HCT116 (cell line): ENCODE measurements at regions not wholly inside any gene's neighbourhood (a gene's known extent, or its start where the extent isn't known, plus 50 kb on each side); places are given as distances from the start of the nearest gene placed in this dataset.

Source experiments
- ATAC-seq: fragments of 200-7000 bp; cut with Tn5 transposase; 2 replicates; pipeline ENCODE4 v1.9.1; 2020; ENCODE audit warnings: mild to moderate bottlenecking, moderate library complexity
- BruUV-seq: library from RNA; stranded (reverse); fragments of 400-500 nt; replicated peaks from 2 replicates; lab custom pipeline; 2021; lab: Mats Ljungman, UMichigan
- CTCF ChIA-PET: fragments of 300-600 bp; sonication (Branson Sonifier 250); formaldehyde crosslinking; loops from one replicate; lab custom pipeline; 2021; ENCODE audit warnings: antibody characterized with exemption; lab: Charles Lee
- POLR2A ChIA-PET: fragments of 300-600, 350-600 bp; sonication (Branson Sonifier 250); formaldehyde crosslinking; loops from one replicate; lab custom pipeline; 2021; ENCODE audit warnings: antibody characterized with exemption; lab: Charles Lee
- RAD21 ChIA-PET, 2 experiments: fragments of 300-600 bp; sonication (Branson Sonifier 250); formaldehyde crosslinking; loops; one replicate each; lab custom pipeline; 2023; ENCODE audit warnings: low total read pairs in 2 of 2; ENCODE audit not compliant: uncharacterized antibody in 2 of 2, unreplicated experiment in 2 of 2, low non-redundant PET in 1 of 2; lab: Charles Lee
- DNase-seq: peaks from one replicate; pipeline ENCODE4 v3.0.0-alpha.2; 2010; ENCODE audit warnings: low read depth, low spot score
- H2AFZ ChIP-seq: fragments of 200-600 bp; shearing (Covaris generic), sonication (generic); 2 replicates; pipeline ENCODE4 v1.6.1; 2017; ENCODE audit warnings: low read depth, mixed run types, mixed read lengths, antibody characterized with exemption, low read length; ENCODE audit not compliant: poor library complexity, severe bottlenecking
- H3K27ac ChIP-seq: 2 replicates; pipeline ENCODE4 v1.5.1; 2012; ENCODE audit warnings: low read depth, low read length
- H3K27me3 ChIP-seq: fragments of 200-600 bp; sonication (generic); 2 replicates; pipeline ENCODE4 v1.6.1; 2016; ENCODE audit warnings: mixed run types, low read length, mixed read lengths; ENCODE audit not compliant: insufficient read depth
- H3K36me3 ChIP-seq, 2 experiments: fragments of 200-500 bp in 1 of 2; fragments of 200-600 bp in 1 of 2; sonication (Bioruptor generic) in 1 of 2; sonication (generic) in 1 of 2; 2 replicates each; pipeline versions ENCODE4 v1.5.1 to v1.6.1; 2014 to 2016; ENCODE audit warnings: low read length in 2 of 2, inconsistent platforms in 1 of 2, mixed read lengths in 1 of 2, mixed run types in 1 of 2; ENCODE audit not compliant: insufficient read depth in 2 of 2, control insufficient read depth in 1 of 2
- H3K4me1 ChIP-seq, 2 experiments: fragments of 200-600 bp in 1 of 2; sonication (generic) in 1 of 2; 2 replicates each; pipeline versions ENCODE4 v1.5.1 to v1.6.1; 2012 to 2017; ENCODE audit warnings: low read length in 2 of 2, inconsistent platforms in 1 of 2, mild to moderate bottlenecking in 1 of 2, mixed read lengths in 1 of 2, mixed run types in 1 of 2, moderate library complexity in 1 of 2; ENCODE audit not compliant: insufficient read depth in 2 of 2, control insufficient read depth in 1 of 2
- H3K4me2 ChIP-seq: fragments of 200-600 bp; sonication (generic); 2 replicates; pipeline ENCODE4 v1.6.1; 2017; ENCODE audit warnings: mixed run types, low read length, mixed read lengths
- H3K4me3 ChIP-seq, 2 experiments: fragments of 200-600 bp in 1 of 2; sonication (generic) in 1 of 2; replicated peaks in 1 of 2; 2 replicates each; pipeline ENCODE4 v1.5.1; 2011 to 2016; ENCODE audit warnings: low read length in 2 of 2, control low read depth in 1 of 2, low read depth in 1 of 2, mild to moderate bottlenecking in 1 of 2, mixed read lengths in 1 of 2, mixed run types in 1 of 2
- H3K79me2 ChIP-seq: fragments of 200-600 bp; sonication (generic); 2 replicates; pipeline ENCODE4 v1.6.1; 2017; ENCODE audit warnings: mild to moderate bottlenecking, mixed run types, low read length, moderate library complexity, mixed read lengths; ENCODE audit not compliant: insufficient read depth
- H3K9ac ChIP-seq: fragments of 200-600 bp; sonication (generic); 2 replicates; pipeline ENCODE4 v1.6.1; 2016; ENCODE audit warnings: low read length, mixed read lengths
- H3K9me2 ChIP-seq: fragments of 200-600 bp; sonication (generic), shearing (Covaris generic); 2 replicates; pipeline ENCODE4 v1.6.1; 2017; ENCODE audit warnings: mixed run types, mild to moderate bottlenecking, moderate library complexity; ENCODE audit not compliant: insufficient read depth
- H3K9me3 ChIP-seq, 2 experiments: fragments of 200-500 bp in 1 of 2; fragments of 200-600 bp in 1 of 2; sonication (Bioruptor generic) in 1 of 2; sonication (generic) in 1 of 2; 2 replicates each; pipeline ENCODE4 v1.6.1; 2014 to 2017; ENCODE audit warnings: low read length in 2 of 2, mixed read lengths in 2 of 2, inconsistent platforms in 1 of 2, low read depth in 1 of 2, mild to moderate bottlenecking in 1 of 2, mixed run types in 1 of 2, moderate library complexity in 1 of 2; ENCODE audit not compliant: control insufficient read depth in 1 of 2, insufficient read depth in 1 of 2
- H4K20me1 ChIP-seq: fragments of 200-600 bp; sonication (generic), shearing (Covaris generic); 2 replicates; pipeline ENCODE4 v1.6.1; 2017; ENCODE audit warnings: mixed run types, mild to moderate bottlenecking, moderate library complexity; ENCODE audit not compliant: insufficient read depth
- CBX3 ChIP-seq: IDR thresholded peaks from 2 replicates; pipeline ENCODE4 v1.6.1; 2012; ENCODE audit warnings: low read depth
- CEBPB ChIP-seq: IDR thresholded peaks from 2 replicates; pipeline ENCODE4 v1.6.1; 2012; ENCODE audit warnings: low read depth
- ELF1 ChIP-seq: IDR thresholded peaks from 2 replicates; pipeline ENCODE4 v1.6.1; 2012; ENCODE audit warnings: low read depth, borderline replicate concordance
- EZH2 ChIP-seq: fragments of 200-600 bp; sonication (generic); IDR thresholded peaks from 2 replicates; pipeline ENCODE4 v1.6.1; 2017; ENCODE audit warnings: antibody characterized with exemption, mixed run types
- EZH2phosphoT487 ChIP-seq: fragments of 200-600 bp; IDR thresholded peaks from 2 replicates; pipeline ENCODE4 v1.6.1; 2018; ENCODE audit warnings: antibody characterized with exemption, borderline replicate concordance
- SIN3A ChIP-seq: IDR thresholded peaks from 2 replicates; pipeline ENCODE4 v1.6.1; 2012; ENCODE audit warnings: low read depth
- SP1 ChIP-seq: IDR thresholded peaks from 2 replicates; pipeline ENCODE4 v1.6.1; 2012; ENCODE audit warnings: low read depth
- TCF7L2 ChIP-seq: IDR thresholded peaks from 2 replicates; pipeline ENCODE4 v1.7.0; 2011; ENCODE audit warnings: borderline replicate concordance, inconsistent platforms; ENCODE audit not compliant: insufficient read depth, insufficient read length; ENCODE audit errors: extremely low read depth
- YY1 ChIP-seq: IDR thresholded peaks from 2 replicates; pipeline ENCODE4 v1.6.1; 2011; ENCODE audit warnings: low read length, low read depth, moderate library complexity, mild to moderate bottlenecking; ENCODE audit not compliant: insufficient replicate concordance; ENCODE audit errors: extremely low read depth
- ZFX ChIP-seq: fragments of 450-650 bp; IDR thresholded peaks from 2 replicates; pipeline ENCODE4 v1.6.1; 2017
- ZNF274 ChIP-seq: fragments of 200-500 bp; sonication (Bioruptor generic); IDR thresholded peaks from 2 replicates; pipeline ENCODE4 v1.6.1; 2014; ENCODE audit warnings: mild to moderate bottlenecking, low read depth, low read length, inconsistent platforms
- intact Hi-C: fragments of 100-400 bp; cut with micrococcal nuclease; formaldehyde crosslinking; loops from 2 replicates; pipeline ENCODE4 v1.10.0; 2022
- TF ChIP-seq, protein P1 (sequence below): IDR thresholded peaks from 2 replicates; pipeline ENCODE4 v1.6.1; 2012
- TF ChIP-seq, protein P2 (sequence below): IDR thresholded peaks from 2 replicates; pipeline ENCODE4 v1.6.1; 2012; ENCODE audit warnings: low read depth
- TF ChIP-seq, protein P3 (sequence below): IDR thresholded peaks from 2 replicates; pipeline ENCODE4 v1.6.1; 2012

DNA sequence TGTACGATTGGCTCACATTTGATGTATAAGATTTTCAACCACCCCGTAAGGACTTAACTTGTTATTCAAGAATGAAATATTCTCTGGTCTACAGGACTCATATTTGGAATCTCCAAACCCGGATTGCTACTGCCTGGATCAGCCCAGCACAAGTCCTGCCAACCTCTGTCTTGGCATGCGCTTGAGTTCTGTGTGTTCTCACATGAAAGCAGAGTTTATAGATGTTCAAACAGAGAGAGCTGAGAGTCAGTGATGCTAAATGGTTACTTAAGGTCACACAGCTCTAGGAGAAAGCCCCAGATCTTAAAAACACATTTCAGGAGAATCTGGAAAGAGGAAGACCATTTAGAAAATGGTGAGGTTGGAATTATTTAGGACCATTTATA, 268.0 kb upstream of the TBL1XR1 start:
- H3K9me3 ChIP-seq, result no peaks in the 10 kb centered on the region
- intact Hi-C loops, result no loop called here
- no peak overlapping the region for H2AFZ ChIP-seq
- no peak for ATAC-seq
- H3K4me2 ChIP-seq, result no peak overlapping the region
- no peak overlapping the region for H3K4me3 ChIP-seq
- no peaks in the 10 kb centered on the region for H4K20me1 ChIP-seq
- CTCF ChIA-PET, result no interaction called here
- H3K36me3 ChIP-seq, result no peaks in the 10 kb centered on the region
- no peak for TF ChIP-seq SIN3A
- no peak for TF ChIP-seq ZNF274
- no peak for TF ChIP-seq CEBPB
- TF ChIP-seq, protein P1, sequence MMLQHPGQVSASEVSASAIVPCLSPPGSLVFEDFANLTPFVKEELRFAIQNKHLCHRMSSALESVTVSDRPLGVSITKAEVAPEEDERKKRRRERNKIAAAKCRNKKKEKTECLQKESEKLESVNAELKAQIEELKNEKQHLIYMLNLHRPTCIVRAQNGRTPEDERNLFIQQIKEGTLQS, result no peak
- no peak for TF ChIP-seq EZH2
- RAD21 ChIA-PET, result no interaction called here
- no peaks in the 10 kb centered on the region for H3K79me2 ChIP-seq
- no peak overlapping the region for H3K27ac ChIP-seq
- POLR2A ChIA-PET, result no interaction called here
- no TSS peak for BruUV-seq
- DNase-seq, result no peak
- H3K9ac ChIP-seq, result no peak overlapping the region
- H3K9me2 ChIP-seq, result no peaks in the 10 kb centered on the region
- H3K27me3 ChIP-seq, result no peaks in the 10 kb centered on the region
- H3K4me1 ChIP-seq, result no peaks in the 10 kb centered on the region; a peak in 1 of 4 replicates

DNA sequence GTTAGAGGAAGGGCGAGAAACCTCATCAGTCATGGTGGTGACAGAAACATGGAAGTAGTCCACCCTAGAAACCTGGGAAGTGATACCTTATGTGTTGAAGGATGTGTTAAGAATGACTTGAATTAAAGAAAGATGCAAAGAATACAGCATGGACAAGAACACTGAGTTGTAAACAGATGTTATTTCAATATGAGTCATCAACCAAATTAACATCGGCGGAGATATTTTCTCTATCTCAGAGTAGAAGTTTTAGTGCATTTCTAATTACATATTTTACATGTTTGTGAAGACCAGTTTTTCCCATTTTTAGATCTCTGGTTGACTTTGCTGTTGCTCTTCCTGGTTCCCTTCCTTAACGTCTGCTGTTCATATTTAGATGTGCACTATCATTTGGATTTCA, 268.8 kb upstream of the TBL1XR1 start:
- no peaks in the 10 kb centered on the region for H3K36me3 ChIP-seq
- H3K27me3 ChIP-seq, result no peaks in the 10 kb centered on the region
- no peaks in the 10 kb centered on the region for H3K9me2 ChIP-seq
- H3K9me3 ChIP-seq, result no peaks in the 10 kb centered on the region
- ChIA-PET RAD21 (no interaction called here), POLR2A (no interaction called here), CTCF (no interaction called here)
- no peaks in the 10 kb centered on the region for H4K20me1 ChIP-seq
- DNase-seq, result no peak
- H3K9ac ChIP-seq, result no peak overlapping the region
- no peak for TF ChIP-seq EZH2phosphoT487
- TF ChIP-seq ZFX, result no peak
- TF ChIP-seq TCF7L2, result no peak
- no peak for TF ChIP-seq CBX3
- TF ChIP-seq CEBPB, result no peak
- TF ChIP-seq SIN3A, result no peak
- TF ChIP-seq SP1, result no peak
- TF ChIP-seq, protein P2, sequence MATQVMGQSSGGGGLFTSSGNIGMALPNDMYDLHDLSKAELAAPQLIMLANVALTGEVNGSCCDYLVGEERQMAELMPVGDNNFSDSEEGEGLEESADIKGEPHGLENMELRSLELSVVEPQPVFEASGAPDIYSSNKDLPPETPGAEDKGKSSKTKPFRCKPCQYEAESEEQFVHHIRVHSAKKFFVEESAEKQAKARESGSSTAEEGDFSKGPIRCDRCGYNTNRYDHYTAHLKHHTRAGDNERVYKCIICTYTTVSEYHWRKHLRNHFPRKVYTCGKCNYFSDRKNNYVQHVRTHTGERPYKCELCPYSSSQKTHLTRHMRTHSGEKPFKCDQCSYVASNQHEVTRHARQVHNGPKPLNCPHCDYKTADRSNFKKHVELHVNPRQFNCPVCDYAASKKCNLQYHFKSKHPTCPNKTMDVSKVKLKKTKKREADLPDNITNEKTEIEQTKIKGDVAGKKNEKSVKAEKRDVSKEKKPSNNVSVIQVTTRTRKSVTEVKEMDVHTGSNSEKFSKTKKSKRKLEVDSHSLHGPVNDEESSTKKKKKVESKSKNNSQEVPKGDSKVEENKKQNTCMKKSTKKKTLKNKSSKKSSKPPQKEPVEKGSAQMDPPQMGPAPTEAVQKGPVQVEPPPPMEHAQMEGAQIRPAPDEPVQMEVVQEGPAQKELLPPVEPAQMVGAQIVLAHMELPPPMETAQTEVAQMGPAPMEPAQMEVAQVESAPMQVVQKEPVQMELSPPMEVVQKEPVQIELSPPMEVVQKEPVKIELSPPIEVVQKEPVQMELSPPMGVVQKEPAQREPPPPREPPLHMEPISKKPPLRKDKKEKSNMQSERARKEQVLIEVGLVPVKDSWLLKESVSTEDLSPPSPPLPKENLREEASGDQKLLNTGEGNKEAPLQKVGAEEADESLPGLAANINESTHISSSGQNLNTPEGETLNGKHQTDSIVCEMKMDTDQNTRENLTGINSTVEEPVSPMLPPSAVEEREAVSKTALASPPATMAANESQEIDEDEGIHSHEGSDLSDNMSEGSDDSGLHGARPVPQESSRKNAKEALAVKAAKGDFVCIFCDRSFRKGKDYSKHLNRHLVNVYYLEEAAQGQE, result no peak
- no peak for TF ChIP-seq YY1
- TF ChIP-seq, protein P3, sequence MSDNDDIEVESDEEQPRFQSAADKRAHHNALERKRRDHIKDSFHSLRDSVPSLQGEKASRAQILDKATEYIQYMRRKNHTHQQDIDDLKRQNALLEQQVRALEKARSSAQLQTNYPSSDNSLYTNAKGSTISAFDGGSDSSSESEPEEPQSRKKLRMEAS, result no peak
- TF ChIP-seq ELF1, result no peak
- H3K4me2 ChIP-seq, result no peak overlapping the region
- no peak overlapping the region for H3K27ac ChIP-seq
- no peaks in the 10 kb centered on the region; a peak in 1 of 4 replicates for H3K4me1 ChIP-seq
- BruUV-seq, result no TSS peak
- no peak overlapping the region for H3K4me3 ChIP-seq
- peak overlapping the region; percentile 16 for H2AFZ ChIP-seq
- H3K79me2 ChIP-seq, result no peaks in the 10 kb centered on the region
- no peak for ATAC-seq
- intact Hi-C loops, result no loop called here
